GM18517 (cell line): ENCODE measurements at regions not wholly inside any gene's neighbourhood (a gene's known extent, or its start where the extent isn't known, plus 50 kb on each side); places are given as distances from the start of the nearest gene placed in this dataset.

Experiments used
- ATAC-seq: cut with Tn5 transposase; IDR thresholded peaks from one replicate; pipeline ENCODE4 v1.9.1; 2021; ENCODE audit warnings: mild to moderate bottlenecking, moderate library complexity; ENCODE audit not compliant: unreplicated experiment

- ATAC-seq: no peak
Observed at GRCh38 chr6:113513086-113513485, 344.1 kb upstream of the MARCKS start.

- no peak for ATAC-seq
Observed at GRCh38 chr6:113522376-113522775, 334.8 kb upstream of the MARCKS start.

GRCh38 chr6:113524826-113525225 is 332.3 kb upstream of the MARCKS start:
- ATAC-seq: no peak

- ATAC-seq: no peak
Observed at GRCh38 chr6:113526553-113526952, 330.6 kb upstream of the MARCKS start.

GRCh38 chr6:113526995-113527394 is 330.1 kb upstream of the MARCKS start:
- ATAC-seq: no peak

- no peak for ATAC-seq
Observed at GRCh38 chr6:113528111-113528510, 329.0 kb upstream of the MARCKS start.

- no peak for ATAC-seq
Observed at GRCh38 chr6:113529196-113529595, 327.9 kb upstream of the MARCKS start.

- no peak for ATAC-seq
Observed at GRCh38 chr6:113529879-113530278, 327.3 kb upstream of the MARCKS start.

GRCh38 chr6:113530769-113531168 is 326.4 kb upstream of the MARCKS start:
- no peak for ATAC-seq

- ATAC-seq: no peak
Observed at GRCh38 chr6:113539202-113539601, 317.9 kb upstream of the MARCKS start.

- no peak for ATAC-seq
Observed at GRCh38 chr6:113539623-113540022, 317.5 kb upstream of the MARCKS start.

- ATAC-seq: no peak
Observed at GRCh38 chr6:113540466-113540865, 316.7 kb upstream of the MARCKS start.

GRCh38 chr6:113551168-113551567 is 306.0 kb upstream of the MARCKS start:
- ATAC-seq: no peak

GRCh38 chr6:113556775-113557174 is 300.4 kb upstream of the MARCKS start:
- no peak for ATAC-seq

- ATAC-seq: no peak
Observed at GRCh38 chr6:113558431-113558830, 298.7 kb upstream of the MARCKS start.

- no peak for ATAC-seq
Observed at GRCh38 chr6:113558966-113559365, 298.2 kb upstream of the MARCKS start.

GRCh38 chr6:113560376-113560775 is 296.8 kb upstream of the MARCKS start:
- ATAC-seq: no peak

GRCh38 chr6:113560908-113561307 is 296.2 kb upstream of the MARCKS start:
- ATAC-seq: no peak

GRCh38 chr6:113562248-113562647 is 294.9 kb upstream of the MARCKS start:
- ATAC-seq: no peak

- ATAC-seq: peak; percentile 74
Observed at GRCh38 chr6:113564371-113565171, 292.6 kb upstream of the MARCKS start.

GRCh38 chr6:113565306-113565705 is 291.8 kb upstream of the MARCKS start:
- ATAC-seq: no peak

GRCh38 chr6:113570161-113570560 is 287.0 kb upstream of the MARCKS start:
- ATAC-seq: no peak

- no peak for ATAC-seq
Observed at GRCh38 chr6:113570641-113571040, 286.5 kb upstream of the MARCKS start.
